ENCODE measurements at regions not wholly inside any gene's neighbourhood (a gene's known extent, or its start where the extent isn't known, plus 50 kb on each side); places are given as distances from the start of the nearest gene placed in this dataset.
"Not testable (repeated sequence)": the region's sequence is repeated elsewhere in the genome, so short reads cannot be mapped to it uniquely, and the experiment has no call there.

DNA sequence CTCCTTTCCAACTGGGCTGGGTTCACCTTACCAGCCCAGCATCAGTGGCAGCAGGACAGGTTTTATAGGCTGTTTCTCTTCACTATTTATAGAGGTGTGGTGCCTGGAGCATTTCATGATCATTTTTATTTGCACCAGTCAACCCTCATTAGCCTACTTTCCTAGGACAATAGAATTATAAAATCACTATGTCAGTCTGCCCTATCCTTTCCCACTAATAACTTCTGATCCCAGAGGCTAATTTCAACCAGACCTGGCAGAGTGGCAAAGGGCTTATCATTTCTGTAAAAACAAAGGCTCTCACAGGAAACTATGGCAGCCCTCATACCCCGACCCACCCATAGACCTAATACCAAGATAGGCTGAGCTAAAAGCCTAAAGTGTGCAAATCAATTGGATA is 243.5 kb upstream of the TMEFF2 start:
- Mint-ChIP-seq H3K36me3 (no peaks in the 10 kb centered on the region), H3K4me1 (no peaks in the 10 kb centered on the region), H3K9me3 (peaks cover 0 to 12% (median 2%) of the 10 kb centered on the region in 6 donors), H3K27ac (no peak overlapping the region), H3K27me3 (ENCODE audit: low read depth in 3 of 3) (no peaks in the 10 kb centered on the region), H3K4me3 (no peak overlapping the region)
- no peak for DNase-seq

DNA sequence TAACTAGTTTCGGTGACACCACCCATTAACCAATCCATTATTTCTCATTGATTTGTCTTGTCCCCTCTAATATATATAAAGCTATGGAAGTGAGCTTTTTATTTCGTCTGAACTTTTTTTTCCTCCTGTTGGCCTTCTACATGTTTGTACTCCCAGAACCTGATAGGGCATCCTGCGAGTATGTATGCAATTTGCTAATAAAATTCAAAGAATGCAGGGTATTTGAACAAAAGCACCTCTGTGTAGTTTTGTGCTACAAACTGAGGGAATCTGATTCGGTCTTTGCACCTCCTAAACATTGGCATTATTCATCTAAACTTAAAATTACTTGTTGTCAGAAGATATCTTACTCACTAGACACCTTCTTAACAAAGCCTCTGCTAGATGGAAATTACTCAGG is 242.9 kb upstream of the TMEFF2 start:
- Mint-ChIP-seq H3K27me3 (ENCODE audit: low read depth in 3 of 3) (no peaks in the 10 kb centered on the region), H3K9me3 (peaks cover 0 to 12% (median 2%) of the 10 kb centered on the region in 6 donors), H3K4me1 (no peaks in the 10 kb centered on the region), H3K4me3 (no peak overlapping the region), H3K36me3 (no peaks in the 10 kb centered on the region), H3K27ac (no peak overlapping the region)
- no peak for DNase-seq

GRCh38 chr2:192424243-192424642 is 229.5 kb upstream of the TMEFF2 start:
- no peaks in the 10 kb centered on the region for H3K36me3 Mint-ChIP-seq
- peaks cover 0 to 17% (median 11%) of the 10 kb centered on the region in 6 donors for H3K9me3 Mint-ChIP-seq
- peaks cover 0 to 1% (median 0%) of the 10 kb centered on the region in 3 donors for H3K27me3 Mint-ChIP-seq (ENCODE audit: low read depth in 3 of 3)
- H3K4me3 Mint-ChIP-seq: no peak overlapping the region
- H3K27ac Mint-ChIP-seq: no peak overlapping the region
- no peak for DNase-seq
- no peaks in the 10 kb centered on the region for H3K4me1 Mint-ChIP-seq

GRCh38 chr2:192419786-192420185 is 225.1 kb upstream of the TMEFF2 start:
- no peak for DNase-seq
- no peaks in the 10 kb centered on the region for H3K27me3 Mint-ChIP-seq (ENCODE audit: low read depth in 3 of 3)
- no peak overlapping the region for H3K4me3 Mint-ChIP-seq
- H3K4me1 Mint-ChIP-seq: no peaks in the 10 kb centered on the region
- no peaks in the 10 kb centered on the region for H3K36me3 Mint-ChIP-seq
- H3K27ac Mint-ChIP-seq: no peak overlapping the region
- H3K9me3 Mint-ChIP-seq: peaks cover 3 to 19% (median 13%) of the 10 kb centered on the region in 6 donors

DNA sequence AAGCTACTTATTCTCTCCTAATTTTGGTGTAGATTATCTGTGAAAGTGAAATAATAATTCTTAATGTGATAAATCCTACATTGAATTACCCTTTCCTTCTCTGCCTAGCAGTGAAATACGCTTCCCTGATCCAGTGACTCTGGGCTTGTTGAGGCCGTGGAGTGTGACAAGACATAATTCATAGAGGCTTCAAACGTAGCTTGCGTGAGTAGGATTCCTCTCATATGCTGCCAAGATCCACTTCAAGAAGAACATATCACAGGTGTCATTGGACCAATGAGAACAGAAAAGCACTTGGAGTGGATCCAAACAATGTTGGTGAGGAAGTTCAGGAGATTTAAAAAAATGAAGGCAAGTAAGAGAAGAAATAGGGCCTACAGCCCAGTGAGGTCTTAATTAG is 221.3 kb upstream of the TMEFF2 start:
- no peaks in the 10 kb centered on the region for H3K36me3 Mint-ChIP-seq
- H3K9me3 Mint-ChIP-seq: peaks cover 3 to 33% (median 15%) of the 10 kb centered on the region in 6 donors
- no peak overlapping the region for H3K27ac Mint-ChIP-seq
- H3K4me3 Mint-ChIP-seq: no peak overlapping the region
- no peak for DNase-seq
- no peaks in the 10 kb centered on the region for H3K27me3 Mint-ChIP-seq (ENCODE audit: low read depth in 3 of 3)
- H3K4me1 Mint-ChIP-seq: no peaks in the 10 kb centered on the region

- Mint-ChIP-seq H3K4me1 (no peaks in the 10 kb centered on the region), H3K36me3 (no peaks in the 10 kb centered on the region), H3K4me3 (no peak overlapping the region), H3K27me3 (ENCODE audit: low read depth in 3 of 3) (no peaks in the 10 kb centered on the region), H3K27ac (no peak overlapping the region), H3K9me3 (peaks cover 2 to 24% (median 10%) of the 10 kb centered on the region in 6 donors)
- no peak for DNase-seq
These were observed 220.1 kb upstream of the TMEFF2 start for GRCh38 chr2:192414794-192415193.

- no peaks in the 10 kb centered on the region for H3K36me3 Mint-ChIP-seq
- H3K4me3 Mint-ChIP-seq: no peak overlapping the region
- no peaks in the 10 kb centered on the region for H3K4me1 Mint-ChIP-seq
- H3K9me3 Mint-ChIP-seq: peaks cover 2 to 24% (median 10%) of the 10 kb centered on the region in 6 donors
- H3K27me3 Mint-ChIP-seq (ENCODE audit: low read depth in 3 of 3): no peaks in the 10 kb centered on the region
- DNase-seq: no peak
- H3K27ac Mint-ChIP-seq: no peak overlapping the region
These were observed 219.3 kb upstream of the TMEFF2 start for GRCh38 chr2:192413812-192414681.

- H3K27me3 Mint-ChIP-seq (ENCODE audit: low read depth in 3 of 3); H3K36me3 Mint-ChIP-seq; H3K27ac Mint-ChIP-seq; H3K4me3 Mint-ChIP-seq; H3K4me1 Mint-ChIP-seq; DNase-seq: not testable (repeated sequence)
- peaks cover 2 to 26% (median 9%) of the 10 kb centered on the region in 6 donors for H3K9me3 Mint-ChIP-seq
These were observed 218.1 kb upstream of the TMEFF2 start for GRCh38 chr2:192412866-192413265.

DNA sequence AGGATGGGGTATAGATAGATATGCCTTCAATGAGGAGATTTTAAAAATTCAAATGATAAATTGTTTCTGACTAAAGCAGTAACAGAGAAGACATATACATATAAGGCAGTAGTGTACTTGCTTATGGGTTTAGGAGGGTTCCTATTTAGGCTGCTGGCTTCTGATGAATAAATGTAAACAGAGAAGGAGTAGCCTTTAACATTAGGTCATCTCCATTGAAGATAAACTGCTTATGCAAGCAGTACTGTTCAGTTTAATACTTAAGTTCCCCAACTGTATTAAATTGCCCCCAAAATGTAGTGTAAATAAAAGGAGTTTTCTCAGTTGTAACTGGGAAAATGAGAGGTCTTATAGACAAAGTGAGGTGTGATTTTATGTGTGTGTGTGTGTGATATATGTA is 217.7 kb upstream of the TMEFF2 start:
- no peak for DNase-seq
- H3K4me3 Mint-ChIP-seq: no peak overlapping the region
- H3K9me3 Mint-ChIP-seq: peaks cover 0 to 21% (median 7%) of the 10 kb centered on the region in 6 donors
- no peaks in the 10 kb centered on the region for H3K36me3 Mint-ChIP-seq
- no peaks in the 10 kb centered on the region for H3K4me1 Mint-ChIP-seq
- no peak overlapping the region for H3K27ac Mint-ChIP-seq
- H3K27me3 Mint-ChIP-seq (ENCODE audit: low read depth in 3 of 3): no peaks in the 10 kb centered on the region

- Mint-ChIP-seq H3K9me3 (peaks cover 0 to 21% (median 7%) of the 10 kb centered on the region in 6 donors), H3K4me1 (no peaks in the 10 kb centered on the region), H3K4me3 (no peak overlapping the region), H3K27ac (no peak overlapping the region), H3K36me3 (no peaks in the 10 kb centered on the region), H3K27me3 (ENCODE audit: low read depth in 3 of 3) (no peaks in the 10 kb centered on the region)
- no peak for DNase-seq
These were observed 217.0 kb upstream of the TMEFF2 start for GRCh38 chr2:192411755-192412154.

DNA sequence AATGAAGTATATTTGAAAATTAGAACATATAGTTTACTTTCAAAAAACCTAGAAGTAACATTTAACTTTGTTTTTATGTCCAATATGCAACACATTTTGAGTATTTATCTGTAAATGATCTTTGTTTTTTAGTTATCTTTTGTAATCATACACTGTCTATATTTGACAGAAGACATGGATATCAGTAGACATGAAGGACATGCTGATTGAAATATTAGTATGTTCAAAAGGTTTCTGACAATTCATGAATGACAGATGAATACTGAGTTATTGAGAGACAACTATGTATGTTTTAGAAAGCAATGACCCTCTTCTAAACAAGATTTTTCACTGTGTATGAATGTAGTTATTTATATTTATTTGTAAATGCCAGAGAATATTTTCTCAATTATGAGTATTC is 215.6 kb upstream of the TMEFF2 start:
- no peaks in the 10 kb centered on the region for H3K36me3 Mint-ChIP-seq
- no peak for DNase-seq
- H3K27me3 Mint-ChIP-seq (ENCODE audit: low read depth in 3 of 3): no peaks in the 10 kb centered on the region
- H3K4me1 Mint-ChIP-seq: no peaks in the 10 kb centered on the region
- H3K27ac Mint-ChIP-seq: no peak overlapping the region
- peaks cover 0 to 26% (median 6%) of the 10 kb centered on the region in 6 donors for H3K9me3 Mint-ChIP-seq
- no peak overlapping the region for H3K4me3 Mint-ChIP-seq

- Mint-ChIP-seq H3K4me1 (no peaks in the 10 kb centered on the region), H3K27me3 (ENCODE audit: low read depth in 3 of 3) (no peaks in the 10 kb centered on the region), H3K4me3 (no peak overlapping the region), H3K27ac (no peak overlapping the region), H3K9me3 (peaks cover 1 to 26% (median 5%) of the 10 kb centered on the region in 6 donors), H3K36me3 (no peaks in the 10 kb centered on the region)
- DNase-seq: no peak
These were observed 213.0 kb upstream of the TMEFF2 start for GRCh38 chr2:192407692-192408091.

DNA sequence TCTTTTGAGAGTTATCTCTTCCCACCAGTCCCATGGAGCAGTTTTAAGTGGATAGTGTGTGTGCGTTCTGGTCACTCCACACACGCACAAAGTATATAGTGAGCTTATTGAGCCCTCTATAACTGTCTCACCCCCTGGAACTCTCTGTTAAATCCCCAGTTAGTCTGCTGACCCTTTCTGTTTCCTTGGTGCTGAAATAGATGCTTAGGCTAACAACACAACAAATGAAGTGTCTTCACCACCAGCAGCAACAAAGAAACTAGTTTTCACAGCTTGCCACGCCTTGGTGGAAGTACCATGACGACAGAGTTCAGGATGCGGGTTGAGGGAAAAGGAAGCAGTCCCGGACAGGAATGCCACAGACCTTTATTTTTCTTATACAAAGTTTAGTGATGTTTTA is 203.5 kb upstream of the TMEFF2 start:
- DNase-seq: no peak
- H3K9me3 Mint-ChIP-seq: peaks cover 8 to 37% (median 16%) of the 10 kb centered on the region in 6 donors
- H3K4me1 Mint-ChIP-seq: no peaks in the 10 kb centered on the region
- no peak overlapping the region for H3K27ac Mint-ChIP-seq
- H3K4me3 Mint-ChIP-seq: no peak overlapping the region
- peaks cover 0 to 3% (median 0%) of the 10 kb centered on the region in 3 donors for H3K36me3 Mint-ChIP-seq
- H3K27me3 Mint-ChIP-seq (ENCODE audit: low read depth in 3 of 3): peaks cover 0 to 6% (median 0%) of the 10 kb centered on the region in 3 donors

DNA sequence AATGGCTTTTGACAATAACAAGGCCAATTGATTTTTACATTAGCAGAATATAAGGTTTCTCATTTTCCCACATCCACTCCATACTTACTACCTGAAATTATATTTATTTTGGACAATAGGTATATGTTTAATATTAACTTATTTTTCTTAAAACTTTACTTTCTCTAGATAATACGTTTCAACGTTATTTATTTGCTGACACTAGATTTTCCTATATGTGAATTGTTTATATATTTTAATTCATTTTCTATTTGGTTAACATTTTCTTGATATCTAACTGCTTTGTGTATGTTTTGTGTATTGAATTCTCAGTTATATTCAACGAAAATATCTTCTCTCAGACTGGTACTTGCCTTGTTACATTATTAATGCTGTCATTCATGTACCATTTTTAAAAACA is 199.9 kb upstream of the TMEFF2 start:
- no peak overlapping the region for H3K27ac Mint-ChIP-seq
- H3K4me3 Mint-ChIP-seq: no peak overlapping the region
- no peaks in the 10 kb centered on the region for H3K36me3 Mint-ChIP-seq
- peaks cover 0 to 6% (median 0%) of the 10 kb centered on the region in 3 donors for H3K27me3 Mint-ChIP-seq (ENCODE audit: low read depth in 3 of 3)
- H3K9me3 Mint-ChIP-seq: peaks cover 6 to 45% (median 18%) of the 10 kb centered on the region in 6 donors
- no peak for DNase-seq
- no peaks in the 10 kb centered on the region for H3K4me1 Mint-ChIP-seq

GRCh38 chr2:192391041-192391440 is 196.3 kb upstream of the TMEFF2 start:
- Mint-ChIP-seq H3K27ac (no peak overlapping the region), H3K36me3 (no peaks in the 10 kb centered on the region), H3K9me3 (peaks cover 3 to 34% (median 9%) of the 10 kb centered on the region in 6 donors), H3K4me3 (no peak overlapping the region), H3K27me3 (ENCODE audit: low read depth in 3 of 3) (peaks cover 0 to 1% (median 0%) of the 10 kb centered on the region in 3 donors), H3K4me1 (no peaks in the 10 kb centered on the region)
- DNase-seq: no peak

Data from immature natural killer cell (primary cell).